Stimulated activated CD4-positive, alpha-beta T cell treated with anti-CD3 and anti-CD28 coated beads, TNF-alpha, amount 100 ng/mL, for 1 hour (primary cell): ENCODE measurements at regions not wholly inside any gene's neighbourhood (a gene's known extent, or its start where the extent isn't known, plus 50 kb on each side); places are given as distances from the start of the nearest gene placed in this dataset.
"Not testable (repeated sequence)": the region's sequence is repeated elsewhere in the genome, so short reads cannot be mapped to it uniquely, and the experiment has no call there.

Experiments
- DNase-seq, 3 donors: peaks; one replicate each; pipeline ENCODE4 v3.0.0-alpha.2; 2020; ENCODE audit warnings: low read depth in 3 of 3, low spot score in 1 of 3

DNA sequence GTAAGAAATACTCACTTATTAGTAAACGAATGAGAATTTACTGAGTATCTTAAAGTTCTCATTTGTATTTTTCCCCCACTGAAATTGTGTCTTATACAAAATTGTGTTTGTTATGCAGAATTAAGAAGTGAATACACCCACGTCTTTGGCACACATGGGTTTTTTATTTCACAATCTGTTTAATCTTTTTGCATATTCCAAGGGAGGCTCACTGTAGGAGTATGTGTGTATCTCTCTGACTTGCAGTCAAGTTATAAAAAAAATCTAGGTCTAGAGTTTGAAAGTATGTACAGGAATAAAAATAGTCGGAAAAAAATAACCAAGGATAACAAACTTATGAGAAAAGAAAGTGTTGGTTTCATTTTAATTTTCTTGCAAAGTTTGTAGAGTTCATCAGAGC is 255.2 kb downstream of the PDCD6IP start:
- DNase-seq = no peak

DNA sequence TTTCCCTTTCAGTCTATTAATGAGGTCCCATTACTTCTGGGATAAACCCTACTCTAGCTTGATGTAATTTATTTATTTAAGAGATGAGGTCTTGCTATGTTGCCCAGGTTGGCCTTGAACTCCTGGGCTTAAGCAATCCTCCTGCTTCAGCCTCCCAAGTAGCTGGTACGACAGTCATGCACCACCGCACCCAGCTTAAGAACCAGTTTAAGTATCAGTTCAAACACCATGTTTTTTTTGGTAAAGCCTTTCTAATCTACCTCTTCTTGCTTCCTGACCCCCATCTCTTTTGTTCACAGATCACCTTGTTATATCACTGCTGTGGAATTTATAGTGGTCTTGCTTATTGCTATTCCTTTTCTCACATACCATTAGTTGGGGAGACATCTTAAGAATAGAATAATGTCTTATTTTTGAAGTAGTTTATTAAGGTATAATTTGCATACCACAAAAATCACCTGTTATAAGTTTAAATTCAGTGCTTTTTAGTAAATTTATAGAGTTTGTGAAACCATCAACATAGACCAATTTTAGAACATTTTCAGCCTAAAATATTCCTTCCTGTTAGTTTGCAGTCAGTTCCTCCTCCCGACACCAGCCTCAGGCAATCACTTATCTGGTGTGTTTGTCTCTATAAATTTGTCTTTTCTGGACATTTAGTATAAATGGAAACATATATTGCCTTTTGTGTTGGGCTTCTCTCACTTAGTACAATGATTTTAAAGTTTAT is 257.9 kb downstream of the PDCD6IP start:
- DNase-seq = no peak

DNA sequence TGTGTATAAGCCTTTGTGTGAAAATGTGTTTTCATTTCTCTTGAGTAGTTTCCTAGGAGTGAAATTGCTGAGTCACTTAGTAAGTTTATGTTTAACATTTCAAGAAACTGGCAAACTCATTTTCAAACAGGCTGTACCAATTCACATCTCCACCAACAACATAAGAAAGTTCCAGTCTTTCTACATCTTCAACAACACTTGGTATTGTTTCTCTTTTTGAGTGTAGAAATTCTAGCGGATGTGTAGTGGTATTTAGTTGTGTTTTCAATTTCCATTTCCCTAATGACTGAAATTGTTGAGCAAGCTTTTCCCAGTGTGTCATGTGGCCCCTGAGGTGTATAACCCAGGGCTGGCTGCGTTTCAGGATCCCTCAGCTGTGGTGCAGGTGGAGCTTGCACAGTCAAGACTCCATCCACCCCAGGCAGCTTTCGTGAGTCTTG is 258.5 kb downstream of the PDCD6IP start:
- no peak for DNase-seq

DNA sequence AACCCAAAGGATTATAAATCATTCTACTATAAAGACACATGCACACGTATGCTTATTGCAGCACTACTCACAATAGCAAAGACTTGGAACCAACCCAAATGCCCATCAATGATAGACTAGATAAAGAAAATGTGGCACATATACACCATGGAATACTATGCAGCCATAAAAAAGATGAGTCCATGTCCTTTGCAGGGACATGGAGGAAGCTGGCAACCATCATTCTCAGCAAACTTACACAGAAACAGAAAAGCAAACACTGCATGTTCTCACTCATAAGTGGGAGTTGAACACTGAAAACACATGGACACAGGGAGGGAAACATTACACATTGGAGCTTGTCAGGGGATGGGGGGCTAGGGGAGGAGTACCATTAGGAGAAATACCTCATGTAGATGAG is 262.6 kb downstream of the PDCD6IP start:
- DNase-seq = not testable (repeated sequence)

DNA sequence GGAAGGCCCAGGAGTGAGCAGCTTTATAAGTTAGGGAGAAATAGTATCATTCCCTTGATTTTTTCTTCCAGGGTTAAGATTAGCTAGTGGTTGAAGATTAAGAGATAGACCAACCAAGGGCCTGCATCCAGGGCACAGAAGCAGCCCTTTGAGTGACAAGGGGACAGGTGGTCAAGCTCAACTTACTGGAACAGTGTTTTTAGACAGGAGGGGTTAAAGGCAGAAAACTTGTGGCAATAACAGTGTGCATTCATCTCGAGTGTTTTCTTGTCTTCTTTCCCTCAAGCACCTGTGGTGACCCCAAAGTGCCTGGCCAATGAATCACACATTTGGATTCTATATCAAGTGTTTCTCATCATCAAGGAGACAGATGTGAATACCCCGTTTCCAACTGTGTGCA is 267.5 kb downstream of the PDCD6IP start:
- DNase-seq = no peak

DNA sequence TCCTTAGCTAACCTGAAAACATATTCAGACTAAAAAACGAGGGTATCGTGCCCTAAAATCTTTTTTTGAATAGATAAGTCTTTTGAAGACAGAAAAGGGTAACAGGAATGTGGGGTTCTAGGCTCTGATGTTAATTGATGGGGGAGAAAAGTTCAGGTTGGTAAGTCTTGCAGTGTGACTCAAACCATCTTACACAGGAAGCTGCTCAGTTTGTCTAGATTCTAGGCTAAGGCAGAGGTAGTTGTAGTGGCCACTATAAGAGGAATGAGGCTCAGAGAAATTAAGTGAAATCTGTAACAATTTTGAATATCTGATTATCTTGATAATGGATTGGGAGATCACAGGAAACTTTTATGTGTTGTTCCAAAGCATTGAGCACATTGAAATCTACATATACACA is 267.9 kb downstream of the PDCD6IP start:
- DNase-seq = no peak

DNA sequence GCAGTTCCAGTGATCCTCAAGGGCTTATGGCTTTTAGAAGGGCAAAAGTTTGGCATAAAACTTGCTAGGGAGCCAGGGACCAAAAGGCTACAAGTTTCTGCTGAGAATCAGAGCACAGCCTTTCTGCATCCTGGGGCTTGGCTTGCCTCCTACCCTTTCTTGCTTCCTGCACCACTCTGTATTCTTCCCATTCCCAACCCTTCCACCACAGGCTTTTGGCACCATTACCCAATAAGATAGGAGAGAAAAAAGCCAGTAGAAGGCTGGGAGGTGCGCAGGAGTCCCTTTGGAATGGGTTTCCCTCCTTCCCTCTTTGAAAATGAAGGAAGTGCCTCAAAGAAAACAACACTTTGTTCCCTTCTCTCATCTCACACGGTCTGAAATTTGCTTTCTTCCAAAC is 268.6 kb downstream of the PDCD6IP start:
- DNase-seq = no peak

DNA sequence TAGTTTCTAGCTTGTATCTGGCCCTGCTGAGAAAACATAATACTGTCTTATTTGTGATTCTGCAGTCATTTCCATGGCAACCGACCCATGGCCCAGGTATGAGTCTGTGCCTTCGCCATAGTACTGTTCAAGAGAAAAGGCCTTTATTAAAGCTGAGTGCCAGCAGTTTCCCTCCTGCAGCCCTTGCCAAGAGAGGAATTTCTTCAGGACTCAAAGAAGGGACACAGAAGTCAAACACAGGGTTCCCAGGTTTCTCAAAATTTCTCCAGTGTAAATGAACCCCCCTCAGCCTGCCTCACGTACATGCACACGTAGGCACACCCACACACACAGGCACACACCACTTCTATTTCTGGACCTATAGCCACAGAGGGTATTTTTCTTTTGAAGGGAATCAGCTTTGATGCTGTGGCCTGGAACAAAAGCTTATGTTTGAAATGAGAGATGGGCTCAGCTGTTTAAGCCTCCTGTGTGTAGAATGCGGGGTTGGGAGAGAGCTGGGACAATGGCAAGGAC is 269.2 kb downstream of the PDCD6IP start:
- DNase-seq = no peak

DNA sequence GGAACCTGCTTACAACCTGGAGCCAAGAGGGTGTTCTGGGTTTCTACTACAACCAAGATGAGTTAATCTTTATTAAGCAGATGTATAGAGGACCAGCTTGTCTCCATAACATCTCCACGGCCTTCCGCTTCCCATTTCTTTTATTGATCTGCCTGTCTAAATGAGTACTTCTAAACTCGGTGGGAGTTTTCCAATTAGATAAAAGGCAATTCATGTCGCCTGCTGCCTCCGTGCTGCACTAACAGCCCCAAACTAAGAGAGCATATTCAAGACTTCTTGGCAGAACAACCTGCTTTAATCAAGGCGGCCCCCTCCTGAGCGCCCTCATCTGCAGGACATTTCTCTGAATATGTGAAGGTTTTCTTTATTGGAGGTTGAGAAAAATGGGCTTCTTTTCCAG is 270.1 kb downstream of the PDCD6IP start:
- no peak for DNase-seq

DNA sequence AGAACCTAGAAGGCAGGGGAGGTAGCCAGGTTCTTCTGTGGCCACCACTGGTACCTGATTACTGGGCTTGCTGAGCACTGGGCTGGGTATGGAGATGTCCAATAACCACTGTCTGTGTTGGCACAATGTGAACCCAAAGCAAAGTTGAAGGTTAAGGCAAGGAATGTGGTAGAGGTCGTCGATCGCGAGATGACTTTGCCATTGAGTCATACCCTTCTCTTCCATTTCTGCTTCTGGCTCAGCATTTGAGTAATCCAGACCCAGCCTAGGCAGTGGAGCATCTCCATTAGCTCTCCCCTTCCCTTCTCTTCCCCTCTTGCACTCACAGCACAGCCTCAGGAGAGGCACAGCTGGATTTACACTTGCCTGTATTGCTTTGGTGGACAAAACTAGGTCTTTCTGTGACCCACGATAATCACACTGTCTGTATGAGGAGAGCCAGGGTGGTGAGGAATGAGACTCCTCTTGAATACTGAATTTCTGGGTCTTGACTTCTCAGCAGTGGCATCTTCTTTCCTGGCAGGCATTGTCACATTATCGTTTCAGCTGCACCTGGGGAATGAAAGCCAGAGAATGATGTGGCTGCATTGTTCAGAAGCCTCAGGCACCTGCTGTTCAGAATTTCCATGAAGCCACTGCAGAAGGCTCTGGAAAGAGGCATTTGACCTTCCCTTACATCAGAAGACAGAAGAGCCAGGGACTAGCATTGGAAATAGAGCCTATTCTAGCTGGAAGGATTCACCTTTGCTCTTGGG is 272.6 kb downstream of the PDCD6IP start:
- no peak for DNase-seq

DNA sequence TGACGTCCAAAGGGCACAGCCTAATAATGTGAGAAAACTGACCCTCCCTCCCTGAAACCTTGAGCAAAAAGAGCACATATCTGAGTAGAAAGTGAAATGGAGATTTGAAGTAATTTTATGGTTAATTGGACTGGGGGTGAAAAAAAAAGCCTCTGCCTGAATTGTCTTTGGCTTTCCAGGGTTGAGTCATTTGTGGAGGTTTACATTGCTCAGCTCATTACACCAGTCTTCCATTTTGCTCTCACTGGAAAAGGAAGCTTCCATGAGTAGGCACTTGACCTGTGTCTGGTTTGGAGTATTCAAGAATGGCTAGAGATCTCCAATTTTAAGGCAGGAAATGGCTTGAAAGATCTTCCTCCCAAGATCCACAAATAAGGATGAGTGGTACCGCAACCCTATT is 273.9 kb downstream of the PDCD6IP start:
- DNase-seq = no peak

DNA sequence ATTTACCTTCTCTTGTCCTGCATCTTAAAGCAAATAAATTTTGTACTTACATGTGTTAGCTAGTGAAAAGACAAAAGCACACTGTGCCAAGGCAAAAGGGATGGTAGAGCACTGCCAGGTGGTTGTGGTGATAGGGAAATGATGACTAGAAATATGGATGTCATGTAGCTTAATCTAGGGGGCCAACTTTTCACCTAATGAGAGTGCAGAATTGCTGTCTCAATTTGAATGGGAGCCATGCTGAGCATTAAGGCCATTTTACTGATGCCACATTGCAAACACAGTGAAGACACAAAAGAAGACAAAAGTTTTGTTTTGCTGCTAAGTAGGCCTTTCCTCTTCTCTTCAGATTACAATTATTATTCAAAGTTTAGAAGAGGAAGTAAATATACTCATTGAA is 274.7 kb downstream of the PDCD6IP start:
- DNase-seq = no peak

DNA sequence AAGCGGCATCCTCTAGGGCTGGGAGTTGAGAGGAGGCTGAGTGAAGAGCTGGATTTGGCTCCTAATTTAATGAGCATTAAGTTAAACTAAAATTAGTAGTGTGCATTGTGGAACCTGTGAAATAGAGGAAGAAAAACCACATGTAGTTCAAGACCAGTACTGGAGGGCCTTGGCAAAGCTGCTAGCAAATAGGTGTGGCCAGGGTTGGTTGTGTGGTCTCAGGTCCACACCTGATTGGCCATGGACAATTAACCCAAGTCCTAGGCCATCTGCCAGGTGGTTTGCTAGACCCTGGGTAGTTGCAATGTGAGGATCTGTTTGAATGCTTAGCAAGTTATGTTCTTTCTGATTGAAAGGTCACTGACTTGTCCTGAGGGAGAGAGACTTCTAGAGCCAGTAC is 275.5 kb downstream of the PDCD6IP start:
- no peak for DNase-seq

DNA sequence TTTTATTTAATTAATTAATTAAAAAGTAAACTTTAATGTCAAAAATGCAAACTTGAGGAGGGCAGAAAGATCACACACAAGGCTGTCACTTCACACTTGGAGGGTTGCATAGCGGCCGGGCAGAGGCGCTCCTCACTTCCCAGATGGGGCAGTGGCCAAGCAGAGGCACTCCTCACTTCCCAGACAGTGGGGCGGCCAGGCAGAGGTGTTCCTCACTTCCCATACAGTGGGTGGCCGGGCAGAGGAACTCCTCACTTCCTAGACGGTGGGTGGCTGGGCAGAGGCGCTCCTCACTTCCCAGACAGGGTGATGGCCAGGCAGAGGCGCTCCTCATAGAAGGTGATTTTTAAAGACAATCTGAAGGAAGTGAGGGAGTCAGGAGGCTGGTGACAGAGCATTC is 277.5 kb downstream of the PDCD6IP start:
- no peak for DNase-seq

DNA sequence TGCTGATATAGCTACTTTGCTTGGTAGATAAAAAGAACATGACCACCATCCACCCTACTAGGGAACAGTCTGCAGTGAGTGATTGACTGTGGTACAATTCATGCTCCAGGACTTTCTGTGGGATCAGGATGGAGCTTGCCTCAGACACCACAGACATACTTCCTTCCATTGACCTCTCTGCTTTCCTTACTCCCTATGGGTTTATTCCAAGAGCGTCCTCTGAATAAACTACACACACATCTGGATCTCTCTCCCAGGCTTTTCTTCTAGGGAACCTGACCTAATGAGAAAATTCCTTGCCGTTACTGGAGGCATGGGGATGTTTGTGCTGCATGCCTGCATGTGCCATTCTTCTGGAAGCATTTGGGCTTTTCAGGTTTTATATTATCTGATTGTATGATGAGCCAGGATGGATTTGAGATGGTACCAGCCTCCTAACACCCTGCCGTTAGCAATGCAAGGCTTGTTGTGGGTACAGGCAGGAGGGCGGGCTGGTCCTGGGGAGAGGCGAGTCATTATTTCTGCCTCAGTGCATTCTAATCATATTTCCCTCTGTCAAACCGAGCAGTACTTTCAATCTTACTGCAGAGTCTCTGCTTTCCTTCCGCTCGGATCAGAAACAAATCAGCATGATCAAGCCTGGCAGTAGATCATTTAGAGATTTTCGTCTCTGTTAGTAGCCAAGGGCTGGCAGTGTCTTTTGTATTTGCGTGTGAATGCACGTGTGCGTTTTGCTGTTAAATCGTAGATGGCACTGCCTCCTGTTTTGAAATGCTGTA is 279.2 kb downstream of the PDCD6IP start:
- DNase-seq = no peak

DNA sequence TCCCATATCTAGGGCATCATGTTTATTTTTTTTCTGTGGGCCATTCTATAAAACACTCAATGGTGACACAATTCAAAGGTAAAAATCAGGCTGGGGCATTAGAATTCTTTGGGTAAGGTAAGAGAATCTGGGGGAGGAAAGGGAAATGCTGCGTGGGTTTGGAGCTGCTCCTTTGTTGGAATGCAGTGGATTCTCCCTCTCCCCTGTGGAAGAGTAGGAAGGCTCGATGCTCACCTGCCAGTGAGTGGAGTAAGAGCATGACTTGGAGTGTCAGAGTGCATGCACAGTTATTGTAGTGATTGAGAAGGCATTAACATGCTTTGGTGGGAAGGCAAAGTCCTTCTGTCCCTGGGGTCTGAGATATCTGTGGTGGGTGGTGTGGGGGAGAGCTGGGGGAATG is 280.0 kb downstream of the PDCD6IP start:
- no peak for DNase-seq

DNA sequence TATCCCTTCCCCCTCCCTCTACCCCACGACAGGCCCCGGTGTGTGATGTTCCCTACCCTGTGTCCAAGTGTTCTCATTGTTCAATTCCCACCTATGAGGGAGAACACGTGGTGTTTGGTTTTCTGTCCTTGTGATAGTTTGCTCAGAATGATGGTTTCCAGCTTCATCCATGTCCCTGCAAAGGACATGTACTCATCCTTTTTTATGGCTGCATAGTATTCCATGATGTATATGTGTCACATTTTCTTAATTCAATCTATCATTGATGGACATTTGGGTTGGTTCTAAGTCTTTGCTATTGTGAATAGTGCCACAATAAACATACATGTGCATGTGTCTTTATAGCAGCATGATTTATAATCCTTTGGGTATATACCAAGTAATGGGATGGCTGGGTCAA is 281.4 kb downstream of the PDCD6IP start:
- DNase-seq = not testable (repeated sequence)

DNA sequence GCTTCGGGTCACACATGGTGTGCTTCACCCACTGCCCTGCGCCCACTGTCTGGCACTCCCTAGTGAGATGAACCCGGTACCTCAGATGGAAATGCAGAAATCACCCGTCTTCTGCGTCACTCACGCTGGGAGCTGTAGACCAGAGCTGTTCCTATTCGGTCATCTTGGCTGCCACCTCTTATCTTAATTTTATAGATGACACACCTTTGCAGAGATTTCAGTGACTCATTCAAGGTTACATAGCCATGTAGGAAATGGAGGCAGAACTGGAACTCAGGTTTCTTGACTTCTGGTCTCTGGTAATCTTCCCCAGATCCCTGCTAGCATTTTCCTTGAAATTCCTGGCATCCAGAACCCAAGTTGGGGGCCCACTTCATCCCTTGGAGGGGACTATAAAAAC is 291.9 kb downstream of the PDCD6IP start:
- DNase-seq = not testable (repeated sequence)

DNA sequence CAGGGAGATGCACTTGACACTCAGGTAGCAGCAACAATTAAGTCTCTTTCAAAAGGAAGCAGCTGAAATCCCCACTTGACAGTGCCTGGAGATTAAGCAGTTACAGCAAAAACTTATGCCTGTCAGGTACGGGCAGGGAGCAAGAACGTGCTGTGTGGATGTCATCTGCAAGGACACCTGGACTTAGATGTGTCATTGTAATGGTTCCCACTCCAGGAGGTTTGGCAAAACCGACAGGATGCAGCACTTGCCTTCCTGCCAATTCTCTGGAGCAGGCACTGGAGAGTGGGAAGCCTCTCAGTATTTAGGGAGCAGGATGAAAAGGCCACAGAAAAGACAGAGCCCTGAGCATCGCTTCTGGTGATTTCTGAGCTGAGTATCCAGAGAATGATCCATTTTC is 292.4 kb downstream of the PDCD6IP start:
- DNase-seq = no peak

DNA sequence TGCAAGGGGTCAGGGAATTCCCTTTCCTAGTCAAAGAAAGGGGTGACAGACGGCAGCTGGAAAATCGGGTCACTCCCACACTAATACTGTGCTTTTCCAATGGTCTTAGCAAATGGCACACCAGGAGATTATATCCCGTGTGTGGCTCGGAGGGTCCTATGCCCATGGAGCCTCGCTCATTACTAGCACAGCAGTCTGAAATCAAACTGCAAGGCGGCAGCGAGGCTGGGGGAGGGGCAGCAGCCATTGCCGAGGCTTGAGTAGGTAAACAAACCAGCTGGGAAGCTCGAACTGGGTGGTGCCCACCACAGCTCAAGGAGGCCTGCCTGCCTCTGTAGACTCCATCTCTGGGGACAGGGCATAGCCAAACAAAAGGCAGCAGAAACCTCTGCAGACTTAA is 295.9 kb downstream of the PDCD6IP start:
- DNase-seq = not testable (repeated sequence)

DNA sequence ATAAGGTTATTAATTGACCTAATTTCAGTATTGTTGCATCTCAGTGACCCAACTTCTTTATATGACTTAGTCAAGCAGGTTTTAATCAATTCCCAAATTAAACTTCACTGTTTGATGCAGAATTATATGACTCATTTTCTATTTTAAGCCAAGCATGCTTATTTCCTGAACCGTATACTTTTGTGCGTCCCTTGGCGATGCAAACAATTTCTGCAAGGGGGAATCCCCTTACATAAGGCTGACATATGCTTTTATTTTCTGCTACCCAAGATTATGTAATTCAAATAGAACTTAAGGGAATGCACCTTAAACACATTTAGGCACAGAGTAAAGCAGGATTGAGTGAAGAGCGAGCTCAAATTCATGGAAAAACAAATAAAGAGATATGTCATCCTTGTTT is 303.9 kb downstream of the PDCD6IP start:
- no peak for DNase-seq

DNA sequence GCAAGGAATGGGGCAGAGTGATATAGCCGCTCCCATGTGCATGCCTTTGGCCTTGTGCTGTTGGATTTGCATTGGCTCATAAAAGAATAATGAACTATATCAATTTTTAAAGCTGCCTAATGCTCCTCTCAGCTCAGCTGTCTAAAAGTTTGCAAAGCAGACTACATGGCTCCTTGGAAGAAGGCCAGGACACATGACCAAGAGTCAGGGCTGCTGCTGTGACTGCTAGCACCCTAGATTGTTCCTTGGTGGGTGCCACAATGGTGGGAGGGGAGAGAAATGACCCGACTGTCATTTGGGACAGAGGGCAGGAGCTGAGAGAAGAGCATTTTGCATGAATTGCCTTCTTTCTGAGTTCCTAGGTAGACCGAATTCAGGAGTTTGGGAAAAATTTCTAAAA is 307.9 kb downstream of the PDCD6IP start:
- no peak for DNase-seq
